Esophagus muscularis mucosa (tissue), 4 donors: ENCODE measurements at regions not wholly inside any gene's neighbourhood (a gene's known extent, or its start where the extent isn't known, plus 50 kb on each side); places are given as distances from the start of the nearest gene placed in this dataset.

Source experiments
- DNase-seq: peaks from one replicate; pipeline ENCODE4 v3.0.0-alpha.2; 2017; ENCODE audit errors: extremely low spot score
- H3K27ac ChIP-seq, 4 donors: fragments of 200-600 bp; sonication (generic); replicated peaks in 1 of 4; 1 replicate in 3 of 4; 2 replicates in 1 of 4; pipeline ENCODE4 v1.5.1; 2016 to 2019; ENCODE audit warnings: mild to moderate bottlenecking in 1 of 4
- H3K27me3 ChIP-seq, 4 donors: fragments of 200-600 bp; sonication (generic); one replicate each; pipeline versions ENCODE4 v1.5.1 to v1.6.0; 2016 to 2019
- H3K36me3 ChIP-seq, 4 donors: fragments of 200-600 bp; sonication (generic); one replicate each; pipeline ENCODE4 v1.5.1; 2016 to 2019
- H3K4me1 ChIP-seq, 4 donors: fragments of 200-600 bp; sonication (generic); one replicate each; pipeline ENCODE4 v1.5.1; 2016 to 2019
- H3K4me3 ChIP-seq, 4 donors: fragments of 200-600 bp; sonication (generic); 1 replicate in 2 of 4; 2 replicates in 2 of 4; pipeline ENCODE4 v1.5.1; 2016 to 2019; ENCODE audit warnings: mild to moderate bottlenecking in 4 of 4, moderate library complexity in 1 of 4
- H3K9me3 ChIP-seq, 4 donors: fragments of 200-600 bp; sonication (generic); 1 replicate in 3 of 4; 2 replicates in 1 of 4; pipeline ENCODE4 v1.5.1; 2016 to 2019
- EP300 ChIP-seq: sonication (generic); formaldehyde crosslinking; IDR thresholded peaks from one replicate; pipeline ENCODE4 v1.6.1; 2017; ENCODE audit warnings: antibody characterized with exemption
- POLR2A ChIP-seq: fragments of 450-650 bp; IDR thresholded peaks from one replicate; pipeline ENCODE4 v1.6.1; 2017; ENCODE audit warnings: antibody characterized with exemption, moderate library complexity, mild to moderate bottlenecking, low read depth
- POLR2AphosphoS5 ChIP-seq, 2 donors: sonication (generic); formaldehyde crosslinking; IDR thresholded peaks; one replicate each; pipeline ENCODE4 v1.6.1; 2017; ENCODE audit warnings: antibody characterized with exemption in 2 of 2
- WGBS: methylation state at CpG from one replicate; pipeline ENCODE4 v1.1.5; 2018; 5-methylcytosine and 5-hydroxymethylcytosine counted together
- intact Hi-C: fragments of 100-400 bp; cut with DNase I; formaldehyde crosslinking; loops from one replicate; pipeline ENCODE4 v1.15.1; 2023
- TF ChIP-seq, protein P1 (sequence below), 3 experiments: fragments of 200-600 bp in 2 of 3; fragments of 450-650 bp in 1 of 3; sonication (generic) in 2 of 3; IDR thresholded peaks; one replicate each; pipeline ENCODE4 v1.5.1; 2017 to 2019; ENCODE audit warnings: antibody characterized with exemption in 3 of 3, mild to moderate bottlenecking in 2 of 3, moderate library complexity in 1 of 3

DNA sequence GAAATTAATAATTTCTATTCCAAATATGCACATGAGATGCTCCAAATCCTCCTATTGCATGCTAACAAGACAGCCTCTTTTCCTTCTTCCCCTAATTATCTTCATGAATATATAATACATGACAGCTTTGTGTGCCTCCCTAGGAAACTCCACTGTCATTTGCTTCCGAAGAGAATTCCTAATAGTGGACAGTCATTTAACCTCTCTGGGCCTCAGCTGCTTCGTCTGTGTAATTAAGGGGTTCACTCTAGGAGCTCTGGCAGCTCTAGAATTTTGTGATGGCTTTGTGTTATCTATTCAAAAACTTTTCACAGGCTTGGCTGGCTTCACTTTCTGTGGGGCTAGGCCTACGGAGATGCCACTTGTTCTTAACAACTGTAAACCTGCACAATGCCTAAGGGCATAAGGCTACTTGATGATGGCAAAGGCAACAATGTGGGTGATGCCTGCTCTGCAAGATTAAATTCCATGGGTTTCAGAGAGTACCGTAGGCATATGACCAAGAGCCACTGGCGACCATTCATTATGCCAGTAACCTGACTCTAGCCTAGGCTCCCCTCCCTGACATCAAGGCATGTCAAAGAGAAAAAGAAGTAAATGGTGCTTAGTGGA lies 333.8 kb upstream of the UMPS start:
- 83% methylated on average over 5 of the region's 5 CpGs for WGBS
- H3K36me3 ChIP-seq: peaks cover 0 to 22% (median 4%) of the 10 kb centered on the region in 4 donors
- intact Hi-C loops: no loop called here

DNA sequence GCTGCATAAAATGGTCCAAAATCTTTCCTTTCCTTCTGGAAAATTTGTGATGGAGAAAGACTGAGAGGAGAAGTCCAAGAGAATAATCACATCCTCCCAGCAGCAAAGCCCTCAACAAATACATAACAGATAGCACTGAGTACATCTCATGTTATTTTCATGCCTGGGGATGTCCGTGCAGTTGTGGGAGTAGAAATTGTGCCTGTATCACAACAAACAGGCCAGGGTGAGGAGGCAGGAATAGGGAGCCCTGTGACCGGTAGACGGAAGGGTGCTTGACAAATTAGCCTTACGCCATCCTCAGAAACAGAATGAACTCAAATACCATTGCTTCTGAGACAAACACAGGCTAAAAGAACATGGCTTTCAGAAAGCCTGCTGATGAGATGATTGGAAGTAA lies 333.2 kb upstream of the UMPS start:
- DNase-seq: no peak
- WGBS: 94% methylated on average over 4 of the region's 4 CpGs
- Histone ChIP-seq H3K4me1 (peaks cover 7 to 31% (median 20%) of the 10 kb centered on the region in 4 donors), H3K36me3 (peaks cover 0 to 22% (median 4%) of the 10 kb centered on the region in 4 donors), H3K27ac (no peak overlapping the region), H3K27me3 (no peaks in the 10 kb centered on the region), H3K9me3 (no peaks in the 10 kb centered on the region), H3K4me3 (no peak overlapping the region)
- intact Hi-C loops: no loop called here
- no peak for TF ChIP-seq POLR2A
- TF ChIP-seq, protein P1, sequence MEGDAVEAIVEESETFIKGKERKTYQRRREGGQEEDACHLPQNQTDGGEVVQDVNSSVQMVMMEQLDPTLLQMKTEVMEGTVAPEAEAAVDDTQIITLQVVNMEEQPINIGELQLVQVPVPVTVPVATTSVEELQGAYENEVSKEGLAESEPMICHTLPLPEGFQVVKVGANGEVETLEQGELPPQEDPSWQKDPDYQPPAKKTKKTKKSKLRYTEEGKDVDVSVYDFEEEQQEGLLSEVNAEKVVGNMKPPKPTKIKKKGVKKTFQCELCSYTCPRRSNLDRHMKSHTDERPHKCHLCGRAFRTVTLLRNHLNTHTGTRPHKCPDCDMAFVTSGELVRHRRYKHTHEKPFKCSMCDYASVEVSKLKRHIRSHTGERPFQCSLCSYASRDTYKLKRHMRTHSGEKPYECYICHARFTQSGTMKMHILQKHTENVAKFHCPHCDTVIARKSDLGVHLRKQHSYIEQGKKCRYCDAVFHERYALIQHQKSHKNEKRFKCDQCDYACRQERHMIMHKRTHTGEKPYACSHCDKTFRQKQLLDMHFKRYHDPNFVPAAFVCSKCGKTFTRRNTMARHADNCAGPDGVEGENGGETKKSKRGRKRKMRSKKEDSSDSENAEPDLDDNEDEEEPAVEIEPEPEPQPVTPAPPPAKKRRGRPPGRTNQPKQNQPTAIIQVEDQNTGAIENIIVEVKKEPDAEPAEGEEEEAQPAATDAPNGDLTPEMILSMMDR (IDR thresholded peaks at IDR 0.05): no peak
- TF ChIP-seq EP300: no peak
- TF ChIP-seq POLR2AphosphoS5 (IDR thresholded peaks at IDR 0.05): no peak

More for the DNA sequence above, 333.8 kb upstream of the UMPS start:
- Histone ChIP-seq H3K27me3 (no peaks in the 10 kb centered on the region), H3K27ac (peak overlapping the region in 3 of 4 donors; percentile 1 to 38 (median 24)), H3K4me1 (peaks cover 7 to 25% (median 14%) of the 10 kb centered on the region in 4 donors), H3K9me3 (no peaks in the 10 kb centered on the region), H3K4me3 (no peak overlapping the region)
- TF ChIP-seq EP300 (no peak), POLR2AphosphoS5 (IDR thresholded peaks at IDR 0.05) (no peak), POLR2A (no peak)
- TF ChIP-seq, protein P1 (IDR thresholded peaks at IDR 0.05): no peak
- DNase-seq: no peak

DNA sequence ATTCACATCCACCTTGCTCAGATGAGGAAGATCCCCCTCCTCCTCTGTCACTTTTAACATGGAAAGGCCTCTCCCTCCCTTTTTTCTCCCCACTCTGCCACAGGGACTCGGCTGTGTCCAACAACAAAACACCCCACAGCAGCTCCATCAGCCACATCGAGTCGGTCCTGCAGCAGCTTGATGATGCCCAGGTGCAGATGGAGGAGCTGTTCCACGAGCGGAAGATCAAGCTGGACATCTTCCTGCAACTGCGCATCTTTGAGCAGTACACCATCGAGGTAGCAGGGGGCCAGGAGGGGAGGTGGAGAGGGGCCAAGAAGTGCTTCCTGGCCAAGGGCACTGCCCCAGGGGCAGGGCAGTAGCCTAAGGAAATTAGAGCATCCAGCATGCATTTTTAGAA lies 331.7 kb upstream of the UMPS start:
- Histone ChIP-seq H3K9me3 (no peaks in the 10 kb centered on the region), H3K27me3 (no peaks in the 10 kb centered on the region), H3K4me3 (no peak overlapping the region), H3K27ac (no peak overlapping the region), H3K4me1 (peaks cover 7 to 33% (median 20%) of the 10 kb centered on the region in 4 donors), H3K36me3 (peaks cover 0 to 22% (median 4%) of the 10 kb centered on the region in 4 donors)
- intact Hi-C loops: no loop called here
- 93% methylated on average over 7 of the region's 7 CpGs for WGBS
- DNase-seq: no peak
- TF ChIP-seq POLR2AphosphoS5 (IDR thresholded peaks at IDR 0.05): no peak
- no peak for TF ChIP-seq POLR2A
- TF ChIP-seq EP300: no peak

DNA sequence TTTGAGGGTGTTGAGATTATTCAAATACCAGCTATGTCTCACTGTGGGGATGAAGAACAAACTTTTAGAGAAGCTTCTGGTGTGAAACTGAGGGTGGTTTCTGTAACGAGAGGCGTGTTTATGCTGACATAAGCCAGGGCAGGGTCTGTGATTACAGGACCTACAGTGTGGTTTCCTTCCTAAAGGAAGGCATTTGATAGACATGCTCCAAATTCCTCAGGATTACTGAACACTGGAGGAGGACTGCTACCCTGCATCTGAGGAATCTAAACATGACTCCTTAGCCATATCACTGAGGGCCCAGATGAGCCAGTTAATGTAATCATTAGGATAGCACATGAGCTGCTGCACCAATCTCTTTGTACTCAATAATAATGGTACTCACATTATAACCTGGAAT lies 328.4 kb upstream of the UMPS start:
- WGBS: 54% methylated on average over 2 of the region's 2 CpGs
- Histone ChIP-seq H3K36me3 (peaks cover 0 to 22% (median 2%) of the 10 kb centered on the region in 4 donors), H3K27me3 (no peaks in the 10 kb centered on the region), H3K4me3 (no peak overlapping the region), H3K9me3 (no peaks in the 10 kb centered on the region), H3K4me1 (peaks cover 0 to 15% (median 6%) of the 10 kb centered on the region in 4 donors), H3K27ac (peak overlapping the region; percentile 10 to 70 (median 29))
- intact Hi-C loops: no loop called here
- TF ChIP-seq POLR2AphosphoS5 (IDR thresholded peaks at IDR 0.05): no peak
- TF ChIP-seq, protein P1 (IDR thresholded peaks at IDR 0.05): no peak
- no peak for TF ChIP-seq EP300
- TF ChIP-seq POLR2A: no peak
- DNase-seq: no peak

DNA sequence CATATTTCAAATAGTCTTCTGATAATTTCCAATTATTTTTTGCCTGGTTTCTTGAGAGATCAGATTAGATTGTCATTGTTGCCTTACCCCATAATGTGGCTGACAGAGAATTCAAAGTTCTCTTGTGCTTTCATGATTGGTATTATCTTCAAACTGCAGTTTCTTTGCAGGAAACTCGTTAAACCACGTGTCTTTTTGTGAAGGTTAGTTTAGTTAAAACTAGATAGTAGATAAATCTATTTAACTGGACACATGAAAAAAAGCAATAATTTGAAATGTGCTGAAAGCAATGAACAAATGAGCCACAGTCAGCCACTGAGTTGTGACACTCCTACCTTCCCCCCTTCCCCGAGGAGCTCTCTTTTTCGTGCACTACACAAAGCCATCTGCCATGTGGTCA lies 327.5 kb upstream of the UMPS start:
- no peak overlapping the region for H3K27ac ChIP-seq
- intact Hi-C loops: no loop called here
- H3K4me3 ChIP-seq: no peak overlapping the region
- TF ChIP-seq EP300 (no peak), POLR2A (no peak), POLR2AphosphoS5 (IDR thresholded peaks at IDR 0.05) (no peak)
- TF ChIP-seq, protein P1 (IDR thresholded peaks at IDR 0.05): no peak
- WGBS: 88% methylated on average over 4 of the region's 4 CpGs
- no peak for DNase-seq
- peaks cover 0 to 11% (median 6%) of the 10 kb centered on the region in 4 donors for H3K4me1 ChIP-seq
- H3K36me3 ChIP-seq: peaks cover 0 to 22% (median 2%) of the 10 kb centered on the region in 4 donors
- no peaks in the 10 kb centered on the region for H3K27me3 ChIP-seq
- no peaks in the 10 kb centered on the region for H3K9me3 ChIP-seq
